Stimulated activated memory B cell treated with anti-CD40 and anti-IgM and Interleukin-4, amounts not matched to agents 10 μg/mL and 1 μg/mL and 100 μg/mL, for 72 hours (primary cell): ENCODE measurements at regions not wholly inside any gene's neighbourhood (a gene's known extent, or its start where the extent isn't known, plus 50 kb on each side); places are given as distances from the start of the nearest gene placed in this dataset.
A peak's percentile ranks its signal among the peaks of the same experiment; 100 is the strongest.
"Not testable (repeated sequence)": the region's sequence is repeated elsewhere in the genome, so short reads cannot be mapped to it uniquely, and the experiment has no call there.

Experiments
- ATAC-seq: fragments of 150-1000 bp; cut with Tn5 transposase; 2 replicates; pipeline ENCODE4 v1.10.0; 2021
- H3K27ac Mint-ChIP-seq: one replicate; pipeline ENCODE4 v1.8.0; 2022; ENCODE audit warnings: mild to moderate bottlenecking, mixed read lengths
- H3K27me3 Mint-ChIP-seq: one replicate; pipeline ENCODE4 v1.8.0; 2022; ENCODE audit warnings: mixed read lengths
- H3K36me3 Mint-ChIP-seq: one replicate; pipeline ENCODE4 v1.8.0; 2022; ENCODE audit warnings: mixed read lengths
- H3K4me1 Mint-ChIP-seq: one replicate; pipeline ENCODE4 v1.8.0; 2022; ENCODE audit warnings: mixed read lengths
- H3K4me3 Mint-ChIP-seq: one replicate; pipeline ENCODE4 v1.8.0; 2022; ENCODE audit warnings: mild to moderate bottlenecking, moderate library complexity, mixed read lengths
- H3K9me3 Mint-ChIP-seq: one replicate; pipeline ENCODE4 v1.8.0; 2022; ENCODE audit warnings: mixed read lengths

DNA sequence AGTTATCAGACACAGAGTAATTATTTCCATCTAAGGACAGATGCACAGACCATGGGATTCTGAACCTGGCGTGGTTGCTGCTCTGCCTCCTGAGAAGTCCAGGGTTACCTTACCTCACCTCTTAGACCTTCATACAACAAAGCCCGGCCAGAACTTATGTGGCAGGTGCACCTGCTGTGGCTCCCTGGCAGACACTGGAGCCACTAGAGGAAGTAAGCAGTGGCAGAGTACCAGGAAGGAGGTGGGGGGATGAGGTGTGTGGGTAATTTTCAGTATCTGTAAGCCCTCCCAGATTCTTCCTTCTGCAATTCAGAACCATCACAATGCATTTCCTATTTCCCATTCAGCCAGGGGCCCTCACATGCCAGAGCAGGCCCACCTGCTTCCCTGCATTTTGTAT lies 106.1 kb upstream of the DOCK9 start:
- H3K4me3 Mint-ChIP-seq = no peak overlapping the region
- H3K27ac Mint-ChIP-seq = no peak overlapping the region

DNA sequence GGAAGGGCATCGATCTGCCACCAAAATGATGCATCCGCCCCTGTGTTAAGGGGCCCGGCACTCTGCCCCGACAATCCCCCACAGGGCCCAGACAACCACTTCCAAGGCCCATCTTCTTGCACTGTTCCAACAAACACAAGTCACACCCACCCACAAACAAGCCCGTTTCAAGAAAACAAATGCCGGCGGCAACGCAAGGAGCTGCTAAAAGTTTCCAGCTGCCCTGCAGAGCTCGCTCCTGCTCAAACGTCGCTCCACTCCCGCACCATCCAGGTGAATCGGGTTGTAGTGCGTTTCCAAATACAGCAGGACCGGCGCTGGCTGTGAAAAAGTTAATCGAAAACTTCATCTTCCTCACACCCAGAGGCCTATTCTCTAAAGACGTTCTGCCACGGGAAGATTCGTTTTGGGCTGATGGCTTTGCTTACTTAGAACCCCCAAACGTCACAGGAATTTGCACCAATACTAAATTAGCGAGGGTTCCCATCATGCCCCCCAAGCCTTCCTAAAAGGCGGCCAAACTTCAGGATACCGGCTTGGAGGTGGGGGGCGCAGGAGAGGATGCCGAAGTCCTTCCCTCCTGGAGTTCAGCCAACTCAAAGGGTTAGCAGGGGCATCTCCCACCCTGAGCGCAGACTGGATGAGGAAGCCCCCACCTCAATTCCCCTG lies 107.4 kb upstream of the DOCK9 start:
- Mint-ChIP-seq H3K4me3 (peak overlapping the region; percentile 79), H3K36me3 (no peaks in the 10 kb centered on the region), H3K27me3 (no peaks in the 10 kb centered on the region), H3K27ac (peak overlapping the region; percentile 62), H3K4me1 (peaks cover 31% of the 10 kb centered on the region), H3K9me3 (no peaks in the 10 kb centered on the region)
- no peak for ATAC-seq

More for the DNA sequence above, 106.1 kb upstream of the DOCK9 start:
- Mint-ChIP-seq H3K27me3 (no peaks in the 10 kb centered on the region), H3K4me1 (peaks cover 31% of the 10 kb centered on the region), H3K36me3 (no peaks in the 10 kb centered on the region), H3K9me3 (no peaks in the 10 kb centered on the region)
- ATAC-seq = no peak

DNA sequence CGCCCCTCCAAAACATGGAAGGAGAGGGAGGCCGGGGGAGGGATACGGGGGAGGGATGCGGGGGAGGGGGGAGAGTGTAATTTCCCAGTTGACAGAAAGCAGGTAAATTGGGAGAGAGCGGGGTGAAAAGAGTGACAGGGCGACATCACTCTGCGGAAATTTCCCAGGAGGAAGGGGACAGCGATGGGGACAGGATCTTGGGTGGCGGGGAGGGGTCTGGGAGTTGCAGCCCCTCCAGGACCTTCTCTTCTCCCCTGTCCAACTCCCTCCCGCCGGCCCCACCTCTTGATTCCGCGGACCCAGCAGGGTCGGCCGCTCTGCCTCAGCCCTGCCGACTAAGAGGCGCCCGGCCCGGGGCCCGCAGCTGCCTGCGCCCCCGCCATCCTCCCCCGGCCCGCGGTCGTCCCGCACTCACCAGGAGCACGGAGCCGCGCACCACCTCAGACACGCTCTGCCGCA lies 108.0 kb upstream of the DOCK9 start:
- ATAC-seq = no peak
- Mint-ChIP-seq H3K36me3 (no peaks in the 10 kb centered on the region), H3K4me3 (peak overlapping the region; percentile 79), H3K9me3 (no peaks in the 10 kb centered on the region), H3K27me3 (no peaks in the 10 kb centered on the region), H3K4me1 (peaks cover 31% of the 10 kb centered on the region), H3K27ac (peak overlapping the region; percentile 62)

DNA sequence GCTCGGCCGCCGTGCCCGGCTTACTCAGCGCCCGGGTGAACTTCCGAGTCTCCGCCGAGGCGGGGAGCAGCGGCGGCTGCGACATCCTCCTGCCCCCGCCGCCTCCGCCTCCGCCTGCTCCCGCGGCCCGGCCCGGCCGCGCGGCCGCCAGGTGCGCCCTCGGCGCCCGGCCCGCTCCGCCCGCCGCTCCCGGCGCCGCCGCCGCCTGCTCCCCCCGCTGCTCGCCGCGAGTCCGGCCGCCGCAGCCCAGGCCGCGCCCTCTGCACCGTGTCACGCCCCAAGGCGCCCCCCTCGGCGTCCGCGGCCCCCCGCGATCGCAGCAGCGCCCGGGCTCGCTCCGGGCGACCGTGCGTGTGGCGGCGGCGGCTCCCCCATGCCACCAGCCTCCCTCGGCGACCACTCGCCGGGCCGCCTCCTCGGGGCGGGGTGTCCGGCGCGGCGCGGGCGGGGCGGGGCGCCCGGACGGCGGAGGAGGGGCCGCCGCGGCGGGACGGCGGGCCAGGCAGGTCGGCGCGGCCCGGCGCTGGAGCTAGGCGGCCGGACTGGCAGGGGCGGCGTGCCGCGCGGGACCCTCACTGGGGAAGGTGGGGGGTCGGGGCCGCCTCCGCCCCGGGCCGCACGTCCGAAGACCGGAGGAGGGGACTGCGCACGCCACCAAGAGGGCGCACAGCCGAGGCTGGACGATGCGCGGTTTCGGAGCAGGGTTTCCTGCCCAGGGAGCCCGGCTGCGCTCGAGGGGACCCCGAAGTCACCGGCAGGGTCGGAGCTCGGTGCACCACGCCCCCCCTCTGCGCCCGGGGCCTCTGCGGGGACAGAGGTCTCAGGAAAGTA lies 108.6 kb upstream of the DOCK9 start:
- Mint-ChIP-seq H3K27me3 (no peaks in the 10 kb centered on the region), H3K4me1 (peaks cover 31% of the 10 kb centered on the region), H3K9me3 (no peaks in the 10 kb centered on the region), H3K4me3 (peak overlapping the region; percentile 98), H3K36me3 (no peaks in the 10 kb centered on the region), H3K27ac (peak overlapping the region; percentile 84)
- ATAC-seq = peak; percentile 77

DNA sequence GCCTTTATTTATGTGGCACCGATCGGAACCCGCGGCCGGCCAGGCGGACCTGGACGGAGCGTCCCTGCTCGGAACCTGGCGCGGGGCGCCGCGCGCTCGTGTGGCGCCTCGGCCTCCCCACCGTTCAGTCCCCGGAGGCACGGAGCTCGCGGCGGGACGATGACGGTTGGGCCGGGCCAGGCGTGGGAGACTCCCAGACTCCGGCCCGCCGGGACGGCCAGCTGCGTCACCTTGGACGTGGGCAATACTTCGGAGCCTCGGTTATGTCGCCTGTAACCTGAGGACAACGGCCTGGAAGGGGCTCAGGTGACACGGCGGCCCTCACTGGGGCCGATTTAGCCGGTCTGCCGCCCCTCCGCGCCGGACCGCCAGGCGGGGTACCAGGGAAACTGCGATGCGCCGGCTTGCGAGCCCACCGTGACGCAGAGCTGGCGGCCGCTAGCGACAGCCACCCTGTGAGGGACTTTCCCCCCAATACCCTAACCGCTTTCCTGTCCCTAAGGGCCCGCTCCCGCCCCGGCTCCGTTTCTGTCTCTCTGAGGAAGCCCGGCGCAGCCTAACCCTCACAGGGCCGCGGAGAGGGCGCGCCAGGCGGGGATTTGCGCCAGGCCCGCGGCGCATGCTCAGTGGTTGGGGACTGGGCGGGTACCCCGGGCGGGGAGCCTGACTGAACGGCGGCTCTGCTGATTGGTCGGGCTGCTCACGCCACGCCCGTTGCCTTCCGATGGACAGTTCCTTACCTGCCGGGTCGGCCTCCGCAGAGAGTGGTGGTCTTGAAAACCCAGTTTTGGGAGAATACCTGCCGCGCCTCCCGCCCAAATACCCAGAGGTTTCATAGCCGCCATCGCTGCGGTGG lies 109.5 kb upstream of the DOCK9 start:
- Mint-ChIP-seq H3K36me3 (no peaks in the 10 kb centered on the region), H3K4me3 (peak overlapping the region; percentile 98), H3K9me3 (no peaks in the 10 kb centered on the region), H3K27me3 (no peaks in the 10 kb centered on the region), H3K27ac (peak overlapping the region; percentile 84), H3K4me1 (peaks cover 31% of the 10 kb centered on the region)
- peak; percentile 91 for ATAC-seq

DNA sequence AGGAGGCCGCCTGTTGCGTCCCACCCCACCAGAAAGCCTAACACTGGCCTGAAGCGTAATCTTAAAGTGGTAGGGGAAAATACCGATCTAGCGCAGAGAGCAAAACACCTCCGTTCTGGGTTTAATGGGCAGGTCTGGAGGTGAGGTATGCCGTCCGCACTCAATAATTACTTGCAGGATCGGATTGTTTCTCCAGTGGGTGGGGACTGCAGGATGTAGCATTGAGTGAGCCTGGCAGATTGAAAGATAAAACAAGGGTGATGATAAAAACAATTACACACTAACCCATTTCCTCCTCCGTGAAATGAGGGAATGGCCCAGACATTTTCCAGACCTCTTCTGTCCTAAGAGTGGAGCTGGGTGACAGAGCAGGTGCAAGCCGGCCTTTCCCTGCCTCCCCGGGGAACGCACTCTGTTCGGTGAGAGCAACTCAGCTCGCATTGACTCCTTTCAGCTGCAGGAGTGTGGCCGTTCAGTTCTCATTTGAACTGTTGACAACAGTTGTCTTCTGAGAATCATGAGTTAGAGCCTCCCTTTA lies 110.2 kb upstream of the DOCK9 start:
- peaks cover 4% of the 10 kb centered on the region for H3K27me3 Mint-ChIP-seq
- peak; percentile 46 for ATAC-seq
- peak overlapping the region; percentile 84 for H3K27ac Mint-ChIP-seq
- H3K4me1 Mint-ChIP-seq = peaks cover 31% of the 10 kb centered on the region
- peak overlapping the region; percentile 98 for H3K4me3 Mint-ChIP-seq
- H3K36me3 Mint-ChIP-seq = no peaks in the 10 kb centered on the region
- no peaks in the 10 kb centered on the region for H3K9me3 Mint-ChIP-seq

DNA sequence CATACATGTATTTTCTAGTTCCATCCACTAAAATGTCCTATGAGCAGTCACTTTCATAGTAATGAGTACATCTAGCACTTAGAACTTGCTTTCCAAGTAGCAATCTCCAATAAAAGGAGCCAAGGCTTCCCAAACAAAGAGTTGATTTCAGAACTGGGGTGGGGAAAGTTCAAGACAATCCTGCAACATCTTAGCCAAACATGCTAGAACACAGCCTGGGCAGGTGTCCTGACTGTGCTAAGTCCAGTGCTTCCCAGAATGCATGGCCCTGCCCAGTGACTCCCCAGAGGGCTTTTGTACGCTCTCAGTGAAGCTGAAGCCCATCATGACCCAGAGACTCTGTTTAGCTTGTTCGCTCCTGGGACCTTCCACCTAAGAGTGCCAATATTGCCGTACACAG lies 106.7 kb upstream of the UBAC2 start:
- H3K4me1 Mint-ChIP-seq = no peaks in the 10 kb centered on the region
- no peak for ATAC-seq
- no peak overlapping the region for H3K4me3 Mint-ChIP-seq
- H3K9me3 Mint-ChIP-seq = no peaks in the 10 kb centered on the region
- no peak overlapping the region for H3K27ac Mint-ChIP-seq
- peaks cover 11% of the 10 kb centered on the region for H3K27me3 Mint-ChIP-seq
- no peaks in the 10 kb centered on the region for H3K36me3 Mint-ChIP-seq

DNA sequence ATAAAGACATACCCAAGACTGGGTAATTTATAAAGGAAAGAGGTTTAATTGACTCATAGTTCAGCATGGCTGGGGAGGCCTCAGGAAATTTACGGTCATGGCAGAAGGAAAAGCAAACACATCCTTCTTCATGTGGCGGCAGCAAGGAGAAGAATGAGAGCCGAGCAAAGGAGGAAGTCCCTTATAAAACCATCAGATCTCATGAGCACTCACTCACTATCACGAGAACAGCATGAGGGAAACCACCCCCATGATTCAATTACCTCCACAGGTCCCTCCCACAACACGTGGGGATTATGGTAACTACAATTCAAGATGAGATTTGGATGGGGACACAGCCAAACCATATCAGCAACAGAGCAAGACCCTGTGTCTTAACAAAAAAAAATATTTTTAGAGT lies 98.8 kb upstream of the UBAC2 start:
- H3K27ac Mint-ChIP-seq, H3K4me1 Mint-ChIP-seq, ATAC-seq, H3K36me3 Mint-ChIP-seq, H3K9me3 Mint-ChIP-seq, H3K4me3 Mint-ChIP-seq: not testable (repeated sequence)
- H3K27me3 Mint-ChIP-seq = peaks cover 21% of the 10 kb centered on the region

DNA sequence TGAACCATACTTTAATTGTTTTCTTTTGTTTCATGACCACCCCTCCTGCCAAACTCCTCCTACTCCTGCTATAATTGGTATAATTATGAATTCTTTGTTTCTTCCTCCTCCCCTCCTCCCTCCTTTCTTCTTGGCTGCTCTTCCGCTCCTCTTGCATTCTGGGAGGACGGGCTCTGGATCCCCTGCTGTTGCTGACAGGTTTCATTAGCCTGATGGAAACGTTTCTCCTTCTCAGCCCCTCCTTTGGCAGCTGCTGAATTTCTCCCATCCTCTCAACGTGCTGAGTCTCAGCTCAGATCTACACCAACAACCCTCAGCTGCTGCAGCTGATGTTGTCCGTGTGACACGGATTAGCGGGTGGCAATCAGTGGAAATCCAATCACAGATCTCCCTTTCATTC lies 97.1 kb upstream of the UBAC2 start:
- Mint-ChIP-seq H3K36me3 (no peaks in the 10 kb centered on the region), H3K9me3 (peaks cover 3% of the 10 kb centered on the region), H3K4me1 (no peaks in the 10 kb centered on the region), H3K27ac (no peak overlapping the region), H3K4me3 (no peak overlapping the region), H3K27me3 (peaks cover 32% of the 10 kb centered on the region)
- ATAC-seq = no peak

DNA sequence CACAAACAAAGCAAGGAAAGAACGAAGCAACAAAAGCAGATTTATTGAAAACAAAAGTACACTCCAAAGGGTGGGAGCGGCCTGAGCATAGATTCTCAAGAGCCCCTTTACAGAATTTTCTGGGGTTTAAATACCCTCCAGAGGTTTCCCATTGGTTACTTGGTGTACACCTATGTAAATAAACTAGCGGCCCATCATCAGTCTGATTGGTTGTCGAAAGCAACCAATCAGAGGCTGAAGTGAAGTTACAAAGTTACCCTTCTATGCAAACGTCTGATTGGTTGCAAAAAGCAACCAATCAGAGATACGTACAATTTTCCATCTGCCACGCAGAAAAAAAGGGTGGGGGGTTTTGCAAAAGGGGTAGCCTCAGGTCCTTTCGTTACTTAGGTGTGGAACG lies 96.3 kb upstream of the UBAC2 start:
- Mint-ChIP-seq H3K27me3 (peaks cover 32% of the 10 kb centered on the region), H3K9me3 (peaks cover 6% of the 10 kb centered on the region), H3K4me3 (no peak overlapping the region), H3K27ac (no peak overlapping the region), H3K4me1 (no peaks in the 10 kb centered on the region), H3K36me3 (peaks cover 5% of the 10 kb centered on the region)
- no peak for ATAC-seq

DNA sequence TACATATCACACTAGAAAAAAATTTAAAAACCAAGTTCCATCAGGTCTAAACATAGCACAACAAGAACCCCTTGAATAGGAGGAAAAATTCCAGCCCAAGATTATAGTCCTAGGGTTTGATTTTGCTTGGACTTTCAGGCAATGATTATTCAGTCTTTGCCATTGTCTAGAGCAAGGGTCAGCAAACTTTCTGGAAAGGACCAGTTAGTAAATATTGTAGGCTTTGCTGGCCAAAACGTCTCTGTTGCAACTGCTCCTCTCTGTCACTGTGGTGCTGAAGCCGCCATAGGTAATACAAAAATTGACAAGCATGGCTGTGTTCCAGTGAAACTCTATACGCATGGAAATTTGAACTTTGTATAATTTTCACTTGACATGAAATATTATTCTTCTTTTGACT lies 95.5 kb upstream of the UBAC2 start:
- H3K4me1 Mint-ChIP-seq = no peaks in the 10 kb centered on the region
- H3K27me3 Mint-ChIP-seq = peaks cover 32% of the 10 kb centered on the region
- no peak overlapping the region for H3K27ac Mint-ChIP-seq
- H3K9me3 Mint-ChIP-seq = peaks cover 6% of the 10 kb centered on the region
- peaks cover 5% of the 10 kb centered on the region for H3K36me3 Mint-ChIP-seq
- no peak overlapping the region for H3K4me3 Mint-ChIP-seq
- ATAC-seq = no peak

DNA sequence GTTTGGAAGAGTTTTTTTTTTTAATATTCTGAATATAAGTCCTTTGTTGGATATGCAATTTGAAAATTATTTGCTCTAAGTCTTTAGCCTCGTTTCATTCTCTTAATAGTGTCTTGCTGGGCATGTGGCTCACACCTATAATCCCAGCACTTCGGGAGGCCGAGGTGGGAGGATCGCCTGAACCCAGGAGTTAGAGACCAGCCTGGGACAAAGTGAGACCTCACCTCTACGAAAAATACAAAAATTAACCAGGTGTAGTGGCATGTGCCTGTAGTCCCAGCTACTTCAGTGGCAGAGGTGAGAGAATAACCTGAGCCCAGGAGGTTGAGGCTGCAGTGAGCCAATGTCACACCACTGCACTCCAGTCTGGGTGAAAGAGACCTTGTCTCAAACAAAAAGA lies 87.3 kb upstream of the UBAC2 start:
- H3K27me3 Mint-ChIP-seq = no peaks in the 10 kb centered on the region
- no peak for ATAC-seq
- peaks cover 3% of the 10 kb centered on the region for H3K9me3 Mint-ChIP-seq
- H3K27ac Mint-ChIP-seq = no peak overlapping the region
- H3K4me3 Mint-ChIP-seq = no peak overlapping the region
- H3K4me1 Mint-ChIP-seq = no peaks in the 10 kb centered on the region
- peaks cover 5% of the 10 kb centered on the region for H3K36me3 Mint-ChIP-seq

DNA sequence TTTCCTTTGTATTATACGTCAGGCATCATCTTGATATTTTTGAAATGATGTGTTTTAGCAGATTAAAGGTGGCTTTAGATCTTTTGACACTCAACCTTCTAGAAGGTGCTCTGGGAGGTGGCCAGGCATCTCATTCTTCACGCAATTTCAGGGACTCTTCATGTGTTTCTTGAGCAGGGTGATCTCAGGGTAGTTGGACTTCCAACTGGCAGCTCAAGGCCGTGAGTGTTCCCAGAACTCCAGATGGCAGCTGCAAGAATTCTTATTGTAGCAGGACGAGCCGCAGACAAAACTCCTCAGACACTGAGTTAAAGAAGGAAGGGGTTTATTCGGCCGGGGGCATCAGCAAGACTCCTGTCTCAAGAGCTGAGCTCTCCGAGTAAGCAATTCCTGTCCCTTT lies 82.5 kb upstream of the UBAC2 start:
- H3K4me1 Mint-ChIP-seq = peaks cover 13% of the 10 kb centered on the region
- no peak for ATAC-seq
- H3K36me3 Mint-ChIP-seq = peaks cover 4% of the 10 kb centered on the region
- H3K9me3 Mint-ChIP-seq = peaks cover 5% of the 10 kb centered on the region
- H3K27me3 Mint-ChIP-seq = peaks cover 12% of the 10 kb centered on the region
- no peak overlapping the region for H3K4me3 Mint-ChIP-seq
- H3K27ac Mint-ChIP-seq = no peak overlapping the region

DNA sequence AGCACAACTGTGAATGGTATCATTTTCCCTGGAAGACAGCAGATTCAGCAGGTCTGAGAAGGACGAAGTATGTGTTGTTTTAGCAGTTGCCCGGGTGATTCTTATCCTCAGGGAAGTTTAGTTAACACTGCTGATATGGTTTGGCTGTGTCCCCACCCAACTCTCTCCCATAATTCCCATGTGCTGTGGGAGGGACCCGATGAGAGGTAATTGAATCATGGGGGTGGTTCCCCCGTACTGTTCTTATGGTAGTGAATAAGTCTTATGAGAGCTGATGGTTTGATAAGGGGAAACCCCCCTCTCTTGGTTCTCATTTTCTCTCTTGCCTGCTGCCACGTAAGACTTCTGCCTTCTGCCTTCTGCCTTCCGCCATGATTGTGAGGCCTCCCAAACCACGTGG lies 81.0 kb upstream of the UBAC2 start:
- H3K9me3 Mint-ChIP-seq = peaks cover 5% of the 10 kb centered on the region
- H3K4me1 Mint-ChIP-seq = peaks cover 24% of the 10 kb centered on the region
- ATAC-seq = peak; percentile 64
- peaks cover 4% of the 10 kb centered on the region for H3K36me3 Mint-ChIP-seq
- no peak overlapping the region for H3K4me3 Mint-ChIP-seq
- H3K27ac Mint-ChIP-seq = no peak overlapping the region
- peaks cover 27% of the 10 kb centered on the region for H3K27me3 Mint-ChIP-seq

DNA sequence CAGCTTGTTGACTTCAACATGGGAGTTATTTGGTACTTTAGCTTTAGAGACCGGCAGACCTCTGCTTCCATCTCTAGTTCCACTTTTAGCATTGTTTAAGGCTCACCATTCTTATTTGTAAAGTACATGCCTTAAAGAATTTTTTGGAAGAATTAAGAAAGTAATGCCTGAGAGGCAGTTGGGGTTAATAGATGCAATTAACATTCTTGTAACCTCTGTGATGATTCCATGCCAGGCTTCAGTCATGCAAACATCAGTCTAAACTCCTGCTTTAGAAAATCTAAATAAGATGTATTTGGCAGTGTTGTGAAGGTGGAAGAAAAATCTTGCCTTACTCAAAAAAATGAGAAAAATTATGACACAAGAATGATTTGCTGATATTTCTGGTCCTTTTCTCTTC lies 79.9 kb upstream of the UBAC2 start:
- ATAC-seq = no peak
- no peak overlapping the region for H3K27ac Mint-ChIP-seq
- H3K4me3 Mint-ChIP-seq = no peak overlapping the region
- H3K36me3 Mint-ChIP-seq = peaks cover 4% of the 10 kb centered on the region
- peaks cover 5% of the 10 kb centered on the region for H3K9me3 Mint-ChIP-seq
- H3K4me1 Mint-ChIP-seq = peaks cover 33% of the 10 kb centered on the region
- peaks cover 35% of the 10 kb centered on the region for H3K27me3 Mint-ChIP-seq
